ENCODE measurements at regions not wholly inside any gene's neighbourhood (a gene's known extent, or its start where the extent isn't known, plus 50 kb on each side); places are given as distances from the start of the nearest gene placed in this dataset.

DNA sequence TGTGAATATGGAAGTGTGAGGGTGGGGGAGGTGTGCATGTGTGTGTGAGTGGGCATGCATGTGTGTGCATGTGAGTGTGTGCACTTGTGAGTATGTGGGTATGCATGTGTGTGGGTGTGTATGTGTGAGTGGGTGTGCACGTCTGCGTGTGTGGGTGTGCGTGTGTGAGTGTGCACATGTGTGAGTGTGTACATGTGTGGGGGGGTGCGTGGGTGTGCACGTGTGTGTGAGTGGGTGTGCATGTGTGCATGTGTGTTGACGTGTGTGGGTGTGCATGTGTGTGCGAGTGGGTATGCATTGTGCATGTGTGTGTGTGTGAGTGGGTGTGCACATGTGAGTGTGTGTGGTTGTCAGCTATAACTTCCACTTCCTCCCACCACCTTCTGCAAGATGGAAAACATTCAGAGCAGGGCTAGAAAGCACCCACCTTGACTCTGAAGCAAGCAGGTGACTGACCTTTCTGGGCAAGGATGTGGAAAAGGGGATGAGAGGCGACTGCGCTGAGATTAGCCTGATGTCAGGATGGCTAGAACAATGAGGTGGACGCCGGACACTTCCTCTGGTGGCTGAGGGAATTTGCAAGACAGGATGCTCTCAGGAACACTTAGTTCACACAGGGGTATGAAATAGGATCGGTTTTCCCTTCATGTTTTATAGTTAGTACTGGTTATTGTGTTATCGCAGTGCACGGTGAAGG lies 103.6 kb downstream of the ACKR3 start:
- DNase-seq (ENCODE audit: low read depth): no peak

DNA sequence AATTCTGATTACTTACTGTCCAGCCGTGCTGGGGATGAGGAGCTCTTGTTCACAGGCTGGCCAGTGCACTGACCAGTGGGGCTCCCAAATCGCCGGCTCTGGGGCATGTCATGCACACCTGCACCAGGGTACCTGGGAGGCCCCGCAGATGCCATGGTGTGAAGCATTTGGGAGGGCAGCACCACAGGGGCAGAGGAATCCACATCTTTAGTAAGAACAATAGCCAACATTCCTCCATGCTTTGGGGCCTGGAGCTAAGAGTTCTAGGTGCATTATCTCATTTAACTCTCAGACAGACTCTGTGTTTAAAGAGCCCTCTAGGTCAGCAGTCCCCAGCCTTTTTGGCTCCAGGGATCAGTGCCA lies 104.2 kb downstream of the ACKR3 start:
- DNase-seq (ENCODE audit: low read depth): no peak

DNA sequence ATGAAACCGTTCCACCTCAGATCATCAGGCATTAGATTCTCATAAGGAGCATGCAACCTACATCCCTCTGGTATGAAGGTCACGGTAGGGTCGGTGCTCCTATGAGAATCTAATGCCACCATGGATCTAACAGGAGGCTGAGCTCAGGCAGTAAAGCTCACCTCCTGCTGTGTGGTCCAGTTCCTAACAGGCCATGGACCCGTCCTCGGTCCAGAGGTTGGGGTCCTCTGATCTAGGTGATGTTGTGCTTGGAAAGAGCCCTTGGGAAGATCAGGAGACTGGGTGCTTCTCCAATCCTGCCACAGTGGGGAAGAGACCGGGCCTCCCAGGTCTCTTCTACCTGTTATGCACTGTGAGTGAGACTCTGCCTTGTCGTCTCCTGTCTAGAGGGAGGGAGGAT lies 104.6 kb downstream of the ACKR3 start:
- no peak for DNase-seq (ENCODE audit: low read depth)

DNA sequence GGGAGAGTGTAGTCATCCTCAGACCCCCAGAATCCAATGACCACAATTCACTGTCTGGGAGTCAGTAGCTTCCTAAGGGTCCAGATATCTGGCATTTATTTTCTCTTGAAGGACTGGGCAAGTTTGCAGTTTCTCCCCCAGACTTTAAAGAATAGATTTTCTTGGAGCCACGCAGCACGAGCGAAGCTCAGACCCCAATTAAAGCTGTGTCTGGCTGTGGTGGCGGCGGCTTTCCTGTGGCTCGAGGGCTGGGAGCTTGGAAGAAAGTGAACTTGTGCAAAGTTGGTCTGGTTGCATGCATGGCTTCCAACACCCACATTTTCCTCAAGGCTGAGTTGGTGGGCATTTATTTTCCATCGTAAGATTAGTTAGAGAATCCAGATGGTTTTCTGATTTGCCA lies 105.0 kb downstream of the ACKR3 start:
- DNase-seq (ENCODE audit: low read depth): no peak

DNA sequence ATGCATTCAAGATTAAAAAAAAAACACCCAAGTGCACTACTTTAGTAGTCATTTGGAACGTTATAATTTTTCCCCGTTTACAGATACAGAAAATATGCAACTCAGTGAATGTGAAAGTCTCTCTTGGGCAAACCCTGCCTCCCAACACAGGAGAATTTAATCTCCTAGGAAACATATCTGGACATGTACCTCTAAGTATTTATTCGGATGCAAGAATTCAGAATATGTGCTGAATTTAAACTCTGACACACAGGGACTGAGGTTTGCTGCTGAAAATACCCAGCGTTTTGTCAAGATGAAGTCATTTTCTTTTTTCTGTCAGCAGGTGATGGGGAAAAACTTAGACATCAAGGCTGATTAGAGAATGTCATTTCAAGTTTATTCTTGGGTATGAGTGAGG lies 105.4 kb downstream of the ACKR3 start:
- no peak for DNase-seq (ENCODE audit: low read depth)

DNA sequence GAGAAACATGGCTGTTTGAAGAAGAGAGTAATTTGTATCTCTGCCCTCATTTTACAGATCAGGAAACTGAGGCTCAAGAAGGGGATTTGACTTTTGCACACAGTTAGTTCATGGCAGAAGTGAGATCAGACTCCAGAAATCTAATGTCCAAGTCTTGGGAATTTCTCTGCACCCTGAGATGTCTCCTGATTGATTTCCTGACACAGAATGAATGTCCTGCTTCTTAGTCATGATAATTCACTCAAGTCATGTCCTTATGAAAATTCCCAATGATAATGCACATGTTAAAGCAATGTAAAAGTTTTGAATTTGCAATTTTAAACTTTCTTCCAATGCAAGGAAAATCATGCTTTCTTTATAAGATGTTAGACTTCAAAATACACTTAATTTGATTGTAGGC lies 105.9 kb downstream of the ACKR3 start:
- no peak for DNase-seq (ENCODE audit: low read depth)

DNA sequence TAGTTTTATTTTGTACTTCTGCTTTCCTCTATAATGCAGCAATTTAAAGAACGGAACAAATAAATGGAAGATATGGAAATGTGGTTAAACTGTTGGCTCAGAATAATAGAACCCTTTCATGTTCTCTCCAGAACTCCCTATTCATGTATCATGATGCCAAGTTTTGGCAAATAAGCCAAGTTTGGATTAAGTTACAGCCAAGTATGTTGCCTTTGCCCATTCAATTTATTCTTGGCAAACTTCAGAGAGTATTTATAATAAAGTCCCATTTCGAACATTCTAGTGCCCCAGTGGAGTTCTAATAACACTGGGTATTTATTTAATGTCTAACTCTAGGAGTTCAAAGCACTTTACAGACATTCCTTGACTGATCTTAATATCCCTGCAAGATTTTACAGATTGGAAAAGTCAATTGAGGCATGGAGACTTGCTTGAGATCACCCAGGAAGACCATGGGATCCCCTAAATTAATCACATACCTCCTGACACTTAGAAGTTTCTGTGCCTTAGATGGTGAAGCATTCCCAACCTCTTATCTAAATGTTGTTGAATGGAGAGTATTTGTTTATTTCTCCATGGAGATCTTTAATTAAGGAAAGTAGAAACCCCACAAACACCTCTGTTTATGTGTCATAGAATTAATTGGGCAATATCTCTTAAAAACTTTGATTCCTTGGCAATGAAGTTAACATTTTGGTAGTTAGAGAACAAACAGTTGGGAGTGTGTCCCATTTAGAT lies 106.7 kb downstream of the ACKR3 start:
- no peak for DNase-seq (ENCODE audit: low read depth)

DNA sequence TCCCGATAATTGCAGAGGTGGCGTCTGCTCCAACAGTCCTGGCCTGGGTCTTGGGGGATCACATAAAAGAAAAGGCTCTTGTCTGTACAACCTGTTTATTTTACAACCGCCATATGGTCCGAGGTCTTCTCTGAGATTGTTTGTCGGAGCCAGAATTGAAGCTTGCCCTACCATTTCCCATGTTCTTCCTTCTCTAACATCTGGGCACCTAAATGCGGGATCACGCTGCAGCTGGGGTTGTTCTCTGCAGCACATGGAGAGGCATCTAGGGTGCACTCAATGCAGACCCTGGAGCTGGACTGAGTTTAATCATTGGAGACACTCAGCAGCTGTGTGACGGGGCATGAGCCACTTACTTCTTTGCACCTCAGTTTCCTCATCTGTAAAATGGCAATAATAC lies 107.7 kb downstream of the ACKR3 start:
- no peak for DNase-seq (ENCODE audit: low read depth)

DNA sequence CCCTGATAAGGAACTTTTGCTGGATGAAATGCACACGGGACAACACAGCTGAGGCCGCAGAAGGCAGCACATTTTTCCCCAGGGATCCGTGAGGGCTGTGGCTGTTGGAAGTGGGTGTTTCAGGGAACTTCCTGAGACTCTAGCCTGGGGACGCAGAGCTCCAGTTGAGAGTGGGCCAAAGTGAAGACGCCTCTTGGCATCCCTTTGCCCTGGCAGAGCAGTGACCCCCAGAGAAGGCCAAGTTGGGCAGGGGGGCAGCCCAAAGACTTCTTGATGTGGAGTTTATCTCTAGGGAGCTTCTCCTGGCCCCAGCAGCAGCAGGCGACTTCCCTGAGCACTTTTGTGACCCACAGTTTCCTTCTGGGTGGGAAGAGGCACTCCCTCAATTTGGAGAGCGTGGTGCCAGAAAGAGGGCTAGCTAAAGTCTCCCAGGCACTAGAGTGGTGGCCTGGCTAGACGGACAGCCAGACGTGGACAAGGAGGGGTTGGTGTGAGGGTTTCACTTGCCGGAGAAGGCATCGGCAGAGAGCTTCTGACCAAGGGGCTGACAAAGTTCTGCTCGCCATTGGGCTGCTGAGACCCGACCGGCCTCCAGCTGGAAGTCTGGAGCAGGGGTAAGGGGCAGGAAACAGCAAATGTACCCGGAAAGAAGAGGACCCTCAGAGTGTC lies 108.8 kb downstream of the ACKR3 start:
- DNase-seq (ENCODE audit: low read depth): no peak

DNA sequence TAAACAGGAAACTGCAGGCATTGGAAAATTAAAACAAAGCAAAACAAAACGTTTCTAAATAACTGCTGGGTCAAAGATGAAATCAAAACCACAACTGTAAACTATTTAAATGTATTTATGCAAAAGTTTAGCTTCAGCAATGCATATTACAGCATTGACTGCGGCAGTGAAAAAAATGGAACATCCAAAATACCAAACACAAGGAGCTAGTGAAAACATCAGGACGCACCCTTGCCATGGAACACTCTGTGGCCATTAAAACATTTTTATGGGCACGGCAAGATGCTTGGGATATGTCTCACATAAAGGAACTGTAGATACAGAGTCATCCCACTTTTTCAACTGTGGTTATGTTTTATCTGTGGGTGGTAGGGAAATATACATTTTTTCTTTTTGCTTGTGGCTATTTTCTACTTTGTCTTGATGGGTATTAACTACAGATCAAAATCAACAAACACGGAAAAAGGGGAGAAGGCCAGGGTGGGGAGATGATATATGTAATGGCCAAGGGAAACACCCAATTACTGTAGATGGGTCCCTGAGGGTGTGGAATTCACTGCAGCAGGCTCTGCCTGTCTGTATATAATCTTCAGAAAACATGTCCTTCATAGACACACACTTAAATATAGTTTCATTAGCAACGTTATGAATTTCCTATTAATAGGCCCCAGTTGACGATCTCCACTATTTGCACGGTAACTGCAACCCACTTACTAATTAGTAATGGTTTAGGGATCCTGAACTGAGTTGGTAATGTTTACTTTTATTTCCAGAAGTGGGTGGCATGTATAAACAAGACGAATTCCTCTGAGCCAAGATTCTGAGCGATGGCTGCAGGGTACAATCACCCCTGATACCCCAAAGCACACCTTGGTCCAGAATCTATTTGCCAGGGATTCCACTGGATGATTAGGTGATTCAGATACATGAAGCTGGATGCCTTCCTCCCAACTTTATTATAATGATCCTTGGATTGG lies 110.5 kb downstream of the ACKR3 start:
- no peak for DNase-seq (ENCODE audit: low read depth)

DNA sequence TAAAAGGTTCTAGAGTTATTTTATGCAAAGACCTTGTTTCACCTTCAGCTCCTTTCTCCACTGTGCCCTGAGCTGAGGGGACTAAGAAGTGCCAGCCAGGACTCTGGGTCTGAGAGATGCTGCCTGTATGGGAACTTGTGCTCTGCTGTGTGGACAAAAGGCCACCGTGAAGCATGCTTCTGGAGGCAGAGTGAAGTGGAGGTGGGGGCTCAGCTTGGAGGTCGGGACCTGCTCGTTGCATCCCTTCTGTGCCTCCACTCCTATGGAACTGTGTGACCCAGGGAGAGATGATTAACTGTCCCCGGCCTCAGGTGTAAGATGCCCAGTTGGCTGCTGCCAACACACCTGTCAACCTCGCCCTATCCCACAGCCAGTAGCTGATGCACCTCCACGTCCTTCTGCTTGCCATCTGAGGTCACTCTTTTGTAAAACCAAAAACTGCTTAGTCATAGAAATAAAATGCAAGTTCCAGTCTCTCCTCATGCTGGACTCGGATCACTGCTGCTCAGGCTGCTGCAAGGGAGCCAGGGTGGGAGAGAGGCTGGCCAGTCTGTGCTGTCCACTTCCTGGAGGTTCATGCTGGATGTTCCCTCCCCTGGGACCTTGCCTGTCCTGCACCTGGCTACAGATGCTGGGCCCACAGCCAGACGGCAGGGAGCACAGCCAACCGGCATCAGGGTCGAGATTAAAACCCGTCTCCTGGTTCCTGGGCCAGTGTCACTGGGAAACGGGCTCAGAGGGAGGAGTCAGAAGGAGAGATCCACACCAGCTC lies 113.2 kb downstream of the ACKR3 start:
- DNase-seq (ENCODE audit: low read depth): no peak

DNA sequence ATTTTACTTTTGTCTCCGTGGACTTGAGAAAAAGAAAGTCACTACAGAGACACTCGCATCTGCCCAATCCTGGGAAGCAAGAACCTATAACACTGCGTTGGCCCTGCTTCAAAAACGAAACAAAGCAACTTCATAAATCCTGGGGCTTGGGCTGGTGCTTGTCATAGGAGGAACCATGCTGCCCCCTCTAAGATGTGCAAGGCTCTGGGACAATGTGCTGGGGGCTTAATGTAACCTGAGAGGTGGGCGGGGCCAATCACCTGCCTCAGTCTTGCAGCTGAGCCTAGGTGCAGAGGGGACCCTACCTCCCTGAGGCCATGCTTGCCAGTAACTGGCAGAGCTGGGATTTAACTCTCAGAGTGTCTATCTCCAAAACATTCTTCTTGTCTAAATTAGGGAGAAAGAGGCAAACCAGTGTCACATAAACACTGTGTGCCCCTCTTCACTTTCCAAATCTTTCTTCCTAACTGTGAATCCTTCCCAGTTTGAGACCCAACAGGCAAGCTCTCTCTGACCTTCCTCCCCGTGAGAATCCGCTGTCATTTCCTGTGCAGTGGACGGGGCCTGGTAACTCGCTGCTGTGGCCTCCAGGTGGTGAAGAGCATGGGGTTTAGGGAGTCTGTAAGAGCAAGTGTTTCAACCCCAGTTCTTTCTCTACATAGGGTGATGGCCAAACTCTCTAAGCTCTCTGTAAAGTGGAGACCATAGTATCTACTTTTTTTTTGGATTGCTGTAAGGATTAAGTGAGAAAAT lies 115.1 kb downstream of the ACKR3 start:
- no peak for DNase-seq (ENCODE audit: low read depth)

DNA sequence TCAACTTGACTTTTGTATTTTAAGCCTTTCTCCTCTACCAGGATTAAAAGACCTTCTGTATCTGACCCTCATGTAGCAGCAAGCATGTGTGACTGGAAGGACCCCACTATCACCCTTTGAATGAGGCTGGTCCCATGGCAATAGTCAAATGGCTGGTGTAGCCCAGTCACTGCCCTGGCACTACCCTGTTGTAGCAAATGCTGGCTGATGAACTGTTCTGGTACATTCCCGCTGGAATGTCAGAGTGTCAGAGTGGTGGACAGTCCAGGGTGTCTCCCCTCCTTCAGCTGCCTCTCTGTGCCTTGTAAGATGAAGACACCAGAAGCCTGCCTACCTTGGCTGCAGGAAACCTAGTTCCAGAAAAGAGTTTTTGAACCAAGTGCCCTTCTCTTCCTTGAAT lies 115.7 kb downstream of the ACKR3 start:
- DNase-seq (ENCODE audit: low read depth): no peak

DNA sequence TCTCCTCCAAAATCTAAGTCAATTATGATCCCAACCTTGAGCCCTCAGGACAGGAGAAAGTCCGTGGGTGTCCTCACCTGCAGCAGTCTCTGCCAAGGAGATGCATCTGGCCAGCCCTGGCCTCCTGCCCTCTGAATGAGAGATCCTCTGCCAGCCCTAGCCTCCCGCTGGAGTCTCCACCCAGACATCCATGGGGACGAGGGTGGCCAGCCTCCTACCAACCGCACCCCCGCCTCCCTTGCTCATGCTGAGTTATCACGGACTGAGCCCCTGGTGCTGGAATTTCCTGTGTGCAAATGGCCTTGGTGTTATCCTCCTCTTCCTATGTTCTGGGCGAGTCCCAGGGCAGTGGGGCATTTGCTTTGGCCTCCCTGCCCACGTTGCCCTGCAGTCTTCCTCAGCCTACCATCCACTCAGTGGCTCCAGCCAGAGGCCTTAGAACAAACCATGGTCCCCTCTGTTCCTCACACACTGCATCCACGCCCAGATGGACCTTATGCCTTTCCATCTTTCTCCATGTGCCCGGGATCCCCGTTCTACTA lies 116.4 kb downstream of the ACKR3 start:
- DNase-seq (ENCODE audit: low read depth): no peak

DNA sequence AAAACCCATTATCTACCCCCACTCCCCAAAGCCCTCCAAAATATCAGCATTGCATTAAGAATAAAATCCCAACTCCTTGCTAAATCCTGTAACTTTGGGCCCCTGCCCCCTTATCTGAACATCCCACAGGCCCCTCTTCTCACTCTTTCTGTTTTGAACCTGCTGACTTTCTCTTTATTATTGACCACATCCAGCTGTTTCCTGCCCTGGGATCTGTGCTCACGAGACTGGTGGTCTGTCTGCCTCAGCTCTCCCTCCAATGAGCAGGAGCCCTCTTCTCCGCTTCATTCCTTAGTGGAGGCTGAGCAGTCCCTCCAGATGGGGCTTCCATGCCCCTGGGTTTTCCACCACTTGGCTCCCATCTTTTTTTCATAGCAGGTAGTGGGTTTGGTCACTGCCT lies 116.9 kb downstream of the ACKR3 start:
- DNase-seq (ENCODE audit: low read depth): no peak

DNA sequence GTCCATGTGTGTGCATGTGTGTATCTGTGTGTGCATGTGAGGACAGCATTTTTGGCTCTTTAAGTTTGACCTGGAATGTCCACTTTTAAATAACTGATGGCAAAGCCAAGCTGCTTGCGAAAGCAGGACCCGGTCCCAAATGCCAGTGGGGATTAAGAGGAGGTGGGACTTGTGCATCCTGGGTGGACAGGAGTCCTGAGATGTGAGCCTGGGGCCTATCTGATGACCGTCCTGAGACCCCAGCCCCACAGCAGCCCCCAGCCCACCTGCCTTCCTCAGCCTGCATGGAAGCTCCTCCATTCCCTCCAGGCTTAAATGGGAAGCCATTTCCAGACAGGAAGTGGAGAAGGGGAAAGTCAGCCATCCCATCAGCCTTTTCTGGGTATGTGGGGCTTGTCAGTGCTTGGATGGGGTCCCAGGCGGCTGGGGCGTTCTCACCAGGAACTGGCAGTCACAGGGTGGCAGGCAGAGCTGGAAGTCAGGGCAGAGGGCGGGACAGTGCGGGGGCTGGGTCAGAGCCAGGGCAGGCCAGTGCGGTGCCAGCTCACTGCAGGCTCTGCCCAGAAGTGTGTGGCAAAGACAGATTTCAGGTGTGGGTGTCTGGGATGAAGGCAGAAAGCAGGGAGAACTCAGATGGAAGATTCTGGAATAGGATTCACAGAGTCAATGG lies 117.8 kb downstream of the ACKR3 start:
- DNase-seq (ENCODE audit: low read depth): no peak

DNA sequence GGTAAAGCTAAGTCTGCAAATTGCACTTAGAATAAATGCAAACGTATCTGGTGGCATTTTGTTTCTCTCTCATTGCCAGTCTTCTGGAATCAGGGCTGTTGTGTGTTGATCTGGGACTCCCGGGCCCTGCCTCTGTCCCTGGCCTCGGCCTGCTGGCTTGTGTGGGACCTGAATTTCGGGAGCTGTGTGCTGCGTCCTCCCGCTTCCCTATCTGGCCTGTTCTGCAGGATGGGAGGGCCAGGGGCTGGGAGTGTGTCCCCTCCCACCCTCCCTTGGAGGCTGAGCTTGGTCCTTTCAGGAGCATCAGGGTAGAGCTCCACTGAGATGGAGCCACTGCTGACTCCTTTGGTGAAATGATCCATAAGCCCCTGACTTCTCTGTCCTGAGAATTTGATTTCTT lies 118.5 kb downstream of the ACKR3 start:
- no peak for DNase-seq (ENCODE audit: low read depth)

DNA sequence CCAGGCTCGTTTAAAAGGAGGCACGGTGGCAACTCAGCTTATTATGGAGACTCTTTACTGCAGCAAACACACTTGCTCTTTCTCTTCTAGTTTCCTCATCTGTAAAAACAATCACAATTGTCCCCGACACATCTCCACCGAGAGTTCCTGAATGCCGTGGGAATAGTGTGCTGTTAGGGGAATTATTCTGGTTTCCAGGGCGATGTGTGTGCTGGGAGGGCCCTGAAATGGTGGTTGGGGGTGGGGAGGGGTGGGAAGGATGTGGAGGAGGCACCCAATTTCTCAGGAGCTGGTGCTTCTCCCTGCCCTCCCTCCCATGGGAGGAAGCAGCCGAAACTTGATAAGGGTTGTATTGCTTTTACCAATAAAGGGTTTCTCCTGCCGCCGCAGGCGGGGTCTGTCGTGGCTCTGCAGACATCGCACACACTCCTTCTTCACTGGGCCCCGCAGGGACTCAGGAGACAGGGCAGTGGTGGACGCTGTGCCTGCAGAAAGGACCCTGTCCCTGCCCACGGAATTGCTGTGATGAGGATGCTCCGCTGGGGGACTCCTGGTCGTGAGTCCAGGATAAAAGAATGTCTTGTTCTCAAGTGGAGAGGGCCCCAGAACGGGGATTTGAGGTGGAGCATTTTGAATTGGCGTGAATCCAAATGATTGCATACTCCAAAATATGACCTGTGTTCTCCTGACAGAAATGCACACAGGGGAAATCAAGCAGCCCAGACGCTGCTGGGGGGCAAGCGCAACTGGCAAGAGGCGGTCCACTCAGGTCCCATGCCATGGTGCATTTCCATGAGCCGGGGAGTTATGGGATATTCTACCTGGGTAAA lies 119.2 kb downstream of the ACKR3 start:
- no peak for DNase-seq (ENCODE audit: low read depth)

DNA sequence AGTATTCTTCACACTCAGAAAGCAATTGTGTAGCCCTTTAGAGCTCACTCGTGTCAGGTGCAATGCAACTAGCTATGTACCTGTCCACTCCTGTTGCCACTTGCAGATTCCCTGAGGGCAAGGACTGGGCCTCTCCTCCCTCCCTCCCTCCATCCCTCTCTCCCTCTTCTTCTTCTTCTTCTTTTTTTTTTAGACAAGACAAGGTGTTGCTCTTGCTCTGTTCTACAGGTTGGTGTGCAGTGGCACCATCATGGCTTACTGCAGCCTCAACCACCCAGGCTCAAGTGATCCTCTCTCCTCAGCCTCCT lies 119.7 kb downstream of the ACKR3 start:
- no peak for DNase-seq (ENCODE audit: low read depth)
